ENCODE measurements at regions not wholly inside any gene's neighbourhood (a gene's known extent, or its start where the extent isn't known, plus 50 kb on each side); places are given as distances from the start of the nearest gene placed in this dataset.

DNA sequence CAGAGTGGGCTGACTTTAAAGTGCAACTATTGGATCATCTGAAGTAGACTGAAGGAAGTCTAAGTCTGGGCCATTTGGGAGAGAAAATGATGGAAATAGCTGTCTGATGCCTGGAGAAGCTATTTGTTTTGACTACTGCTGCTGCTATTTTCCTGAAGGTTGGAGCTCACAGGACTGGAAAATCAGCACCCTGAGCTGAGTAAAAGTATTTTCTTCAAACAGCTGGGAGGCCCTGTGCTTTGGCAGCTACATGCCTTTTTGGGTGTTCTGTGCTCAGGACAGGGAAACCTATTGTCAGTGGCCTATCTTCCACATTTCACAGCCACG, 302.6 kb downstream of the ENC1 start:
- Histone ChIP-seq H3K36me3 (ENCODE audit: insufficient read depth, low read length, poor library complexity, severe bottlenecking) (no peaks in the 10 kb centered on the region), H3K4me1 (ENCODE audit: insufficient read depth, low read length, poor library complexity, severe bottlenecking) (no peaks in the 10 kb centered on the region), H3K27me3 (replicated peaks; ENCODE audit: insufficient read depth, low read depth, low read length, poor library complexity) (no peaks in the 10 kb centered on the region), H3K27ac (ENCODE audit: low read depth, low read length, poor library complexity, severe bottlenecking) (no peak overlapping the region), H3K9me3 (ENCODE audit: low read depth, low read length, poor library complexity, severe bottlenecking) (no peaks in the 10 kb centered on the region), H3K4me3 (ENCODE audit: low read depth, low read length, poor library complexity, severe bottlenecking) (no peak overlapping the region)
- no TSS peak for BruUV-seq (replicated peaks)
- intact Hi-C loops (cut with micrococcal nuclease; ENCODE audit: unreplicated experiment), result no loop called here
- DNase-seq (ENCODE audit: low spot score), result no peak
- TF ChIP-seq, protein P1, sequence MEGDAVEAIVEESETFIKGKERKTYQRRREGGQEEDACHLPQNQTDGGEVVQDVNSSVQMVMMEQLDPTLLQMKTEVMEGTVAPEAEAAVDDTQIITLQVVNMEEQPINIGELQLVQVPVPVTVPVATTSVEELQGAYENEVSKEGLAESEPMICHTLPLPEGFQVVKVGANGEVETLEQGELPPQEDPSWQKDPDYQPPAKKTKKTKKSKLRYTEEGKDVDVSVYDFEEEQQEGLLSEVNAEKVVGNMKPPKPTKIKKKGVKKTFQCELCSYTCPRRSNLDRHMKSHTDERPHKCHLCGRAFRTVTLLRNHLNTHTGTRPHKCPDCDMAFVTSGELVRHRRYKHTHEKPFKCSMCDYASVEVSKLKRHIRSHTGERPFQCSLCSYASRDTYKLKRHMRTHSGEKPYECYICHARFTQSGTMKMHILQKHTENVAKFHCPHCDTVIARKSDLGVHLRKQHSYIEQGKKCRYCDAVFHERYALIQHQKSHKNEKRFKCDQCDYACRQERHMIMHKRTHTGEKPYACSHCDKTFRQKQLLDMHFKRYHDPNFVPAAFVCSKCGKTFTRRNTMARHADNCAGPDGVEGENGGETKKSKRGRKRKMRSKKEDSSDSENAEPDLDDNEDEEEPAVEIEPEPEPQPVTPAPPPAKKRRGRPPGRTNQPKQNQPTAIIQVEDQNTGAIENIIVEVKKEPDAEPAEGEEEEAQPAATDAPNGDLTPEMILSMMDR (conservative IDR thresholded peaks at IDR 0.05; ENCODE audit: low read depth, low read length), result no peak
- no peak for TF ChIP-seq EZH2 (IDR thresholded peaks at IDR 0.05; ENCODE audit: borderline replicate concordance, low read depth, low read length, poor library complexity, severe bottlenecking)
- CTCF ChIA-PET, result no interaction called here
- POLR2A ChIA-PET (ENCODE audit: low non-redundant PET), result no interaction called here

- Histone ChIP-seq H3K4me3 (ENCODE audit: low read depth, low read length, poor library complexity, severe bottlenecking) (no peak overlapping the region), H3K4me1 (ENCODE audit: insufficient read depth, low read length, poor library complexity, severe bottlenecking) (no peaks in the 10 kb centered on the region), H3K27ac (ENCODE audit: low read depth, low read length, poor library complexity, severe bottlenecking) (no peak overlapping the region), H3K9me3 (ENCODE audit: low read depth, low read length, poor library complexity, severe bottlenecking) (no peaks in the 10 kb centered on the region), H3K27me3 (replicated peaks; ENCODE audit: insufficient read depth, low read depth, low read length, poor library complexity) (no peaks in the 10 kb centered on the region), H3K36me3 (ENCODE audit: insufficient read depth, low read length, poor library complexity, severe bottlenecking) (no peaks in the 10 kb centered on the region)
- no TSS peak for BruUV-seq (replicated peaks)
- CTCF ChIA-PET, result no interaction called here
- no peak for TF ChIP-seq EZH2 (IDR thresholded peaks at IDR 0.05; ENCODE audit: borderline replicate concordance, low read depth, low read length, poor library complexity, severe bottlenecking)
- TF ChIP-seq, protein P1 (conservative IDR thresholded peaks at IDR 0.05; ENCODE audit: low read depth, low read length), result no peak
- intact Hi-C loops (cut with micrococcal nuclease; ENCODE audit: unreplicated experiment), result no loop called here
- POLR2A ChIA-PET (ENCODE audit: low non-redundant PET), result no interaction called here
- no peak for DNase-seq (ENCODE audit: low spot score)
Measured at GRCh38 chr5:74337254-74337983, 303.1 kb downstream of the ENC1 start.

GRCh38 chr5:74336297-74336696, 304.2 kb downstream of the ENC1 start:
- no peaks in the 10 kb centered on the region for H3K27me3 ChIP-seq (replicated peaks; ENCODE audit: insufficient read depth, low read depth, low read length, poor library complexity)
- ChIA-PET POLR2A (ENCODE audit: low non-redundant PET) (no interaction called here), CTCF (no interaction called here)
- H3K36me3 ChIP-seq (ENCODE audit: insufficient read depth, low read length, poor library complexity, severe bottlenecking), result no peaks in the 10 kb centered on the region
- H3K27ac ChIP-seq (ENCODE audit: low read depth, low read length, poor library complexity, severe bottlenecking), result no peak overlapping the region
- H3K4me3 ChIP-seq (ENCODE audit: low read depth, low read length, poor library complexity, severe bottlenecking), result no peak overlapping the region
- no peaks in the 10 kb centered on the region for H3K9me3 ChIP-seq (ENCODE audit: low read depth, low read length, poor library complexity, severe bottlenecking)
- no TSS peak for BruUV-seq (replicated peaks)
- TF ChIP-seq, protein P1 (conservative IDR thresholded peaks at IDR 0.05; ENCODE audit: low read depth, low read length), result peak; percentile 38; the same call in 1 of the 2 replicates
- TF ChIP-seq EZH2 (IDR thresholded peaks at IDR 0.05; ENCODE audit: borderline replicate concordance, low read depth, low read length, poor library complexity, severe bottlenecking), result no peak
- peak; percentile 15 for DNase-seq (ENCODE audit: low spot score)
- H3K4me1 ChIP-seq (ENCODE audit: insufficient read depth, low read length, poor library complexity, severe bottlenecking), result no peaks in the 10 kb centered on the region
- intact Hi-C loops (cut with micrococcal nuclease; ENCODE audit: unreplicated experiment), result no loop called here
